ENCODE measurements at regions not wholly inside any gene's neighbourhood (a gene's known extent, or its start where the extent isn't known, plus 50 kb on each side); places are given as distances from the start of the nearest gene placed in this dataset.

DNA sequence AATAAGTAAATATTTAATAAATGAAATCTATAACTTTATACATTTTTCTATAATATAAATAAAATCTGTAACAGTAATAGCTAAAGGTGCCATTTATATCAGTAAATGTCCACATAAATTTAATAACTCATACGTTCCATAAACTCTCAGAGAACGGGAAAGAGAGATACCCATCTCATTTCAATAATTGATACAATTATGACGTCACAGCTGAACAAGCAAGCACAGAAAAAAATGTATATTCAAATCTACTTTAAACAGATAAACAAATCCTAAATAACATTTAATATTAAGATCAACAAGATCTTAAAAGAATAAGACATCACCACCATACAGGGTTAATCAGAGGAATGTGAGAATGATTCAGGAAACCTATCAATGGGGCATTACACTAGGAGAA is 1136.5 kb downstream of the TBC1D22A start:
- no peak for TF ChIP-seq POLR2AphosphoS5 (IDR thresholded peaks at IDR 0.05; ENCODE audit: low read depth, low read length)
- TF ChIP-seq, protein P1, sequence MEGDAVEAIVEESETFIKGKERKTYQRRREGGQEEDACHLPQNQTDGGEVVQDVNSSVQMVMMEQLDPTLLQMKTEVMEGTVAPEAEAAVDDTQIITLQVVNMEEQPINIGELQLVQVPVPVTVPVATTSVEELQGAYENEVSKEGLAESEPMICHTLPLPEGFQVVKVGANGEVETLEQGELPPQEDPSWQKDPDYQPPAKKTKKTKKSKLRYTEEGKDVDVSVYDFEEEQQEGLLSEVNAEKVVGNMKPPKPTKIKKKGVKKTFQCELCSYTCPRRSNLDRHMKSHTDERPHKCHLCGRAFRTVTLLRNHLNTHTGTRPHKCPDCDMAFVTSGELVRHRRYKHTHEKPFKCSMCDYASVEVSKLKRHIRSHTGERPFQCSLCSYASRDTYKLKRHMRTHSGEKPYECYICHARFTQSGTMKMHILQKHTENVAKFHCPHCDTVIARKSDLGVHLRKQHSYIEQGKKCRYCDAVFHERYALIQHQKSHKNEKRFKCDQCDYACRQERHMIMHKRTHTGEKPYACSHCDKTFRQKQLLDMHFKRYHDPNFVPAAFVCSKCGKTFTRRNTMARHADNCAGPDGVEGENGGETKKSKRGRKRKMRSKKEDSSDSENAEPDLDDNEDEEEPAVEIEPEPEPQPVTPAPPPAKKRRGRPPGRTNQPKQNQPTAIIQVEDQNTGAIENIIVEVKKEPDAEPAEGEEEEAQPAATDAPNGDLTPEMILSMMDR (IDR thresholded peaks at IDR 0.05): no peak
- TF ChIP-seq, protein P2, sequence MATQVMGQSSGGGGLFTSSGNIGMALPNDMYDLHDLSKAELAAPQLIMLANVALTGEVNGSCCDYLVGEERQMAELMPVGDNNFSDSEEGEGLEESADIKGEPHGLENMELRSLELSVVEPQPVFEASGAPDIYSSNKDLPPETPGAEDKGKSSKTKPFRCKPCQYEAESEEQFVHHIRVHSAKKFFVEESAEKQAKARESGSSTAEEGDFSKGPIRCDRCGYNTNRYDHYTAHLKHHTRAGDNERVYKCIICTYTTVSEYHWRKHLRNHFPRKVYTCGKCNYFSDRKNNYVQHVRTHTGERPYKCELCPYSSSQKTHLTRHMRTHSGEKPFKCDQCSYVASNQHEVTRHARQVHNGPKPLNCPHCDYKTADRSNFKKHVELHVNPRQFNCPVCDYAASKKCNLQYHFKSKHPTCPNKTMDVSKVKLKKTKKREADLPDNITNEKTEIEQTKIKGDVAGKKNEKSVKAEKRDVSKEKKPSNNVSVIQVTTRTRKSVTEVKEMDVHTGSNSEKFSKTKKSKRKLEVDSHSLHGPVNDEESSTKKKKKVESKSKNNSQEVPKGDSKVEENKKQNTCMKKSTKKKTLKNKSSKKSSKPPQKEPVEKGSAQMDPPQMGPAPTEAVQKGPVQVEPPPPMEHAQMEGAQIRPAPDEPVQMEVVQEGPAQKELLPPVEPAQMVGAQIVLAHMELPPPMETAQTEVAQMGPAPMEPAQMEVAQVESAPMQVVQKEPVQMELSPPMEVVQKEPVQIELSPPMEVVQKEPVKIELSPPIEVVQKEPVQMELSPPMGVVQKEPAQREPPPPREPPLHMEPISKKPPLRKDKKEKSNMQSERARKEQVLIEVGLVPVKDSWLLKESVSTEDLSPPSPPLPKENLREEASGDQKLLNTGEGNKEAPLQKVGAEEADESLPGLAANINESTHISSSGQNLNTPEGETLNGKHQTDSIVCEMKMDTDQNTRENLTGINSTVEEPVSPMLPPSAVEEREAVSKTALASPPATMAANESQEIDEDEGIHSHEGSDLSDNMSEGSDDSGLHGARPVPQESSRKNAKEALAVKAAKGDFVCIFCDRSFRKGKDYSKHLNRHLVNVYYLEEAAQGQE (IDR thresholded peaks at IDR 0.05; ENCODE audit: insufficient read depth in 1 of 2, low read depth in 2 of 2, low read length in 1 of 2): no peak
- TF ChIP-seq SIN3A (IDR thresholded peaks at IDR 0.05; ENCODE audit: borderline replicate concordance, insufficient read depth, low read depth, low read length): no peak
- TF ChIP-seq TCF7L2 (IDR thresholded peaks at IDR 0.05; ENCODE audit: low read depth, low read length): no peak

Measured in Panc1 (cell line).